Eye (tissue), 1 donor: ENCODE measurements at regions not wholly inside any gene's neighbourhood (a gene's known extent, or its start where the extent isn't known, plus 50 kb on each side); places are given as distances from the start of the nearest gene placed in this dataset.
A peak's percentile ranks its signal among the peaks of the same experiment; 100 is the strongest.

Experiments
- DNase-seq: peaks from one replicate; pipeline ENCODE4 v3.0.0-alpha.2; 2015

GRCh38 chr19:32227561-32228165 lies 117.7 kb upstream of the ZNF507 start:
- no peak for DNase-seq

GRCh38 chr19:32230441-32230840 lies 115.0 kb upstream of the ZNF507 start:
- no peak for DNase-seq

GRCh38 chr19:32231020-32231419 lies 114.4 kb upstream of the ZNF507 start:
- no peak for DNase-seq

- DNase-seq: no peak
Observed at GRCh38 chr19:32231691-32232090, 113.7 kb upstream of the ZNF507 start.

- no peak for DNase-seq
Observed at GRCh38 chr19:32232449-32232848, 113.0 kb upstream of the ZNF507 start.

GRCh38 chr19:32233091-32233490 lies 112.3 kb upstream of the ZNF507 start:
- no peak for DNase-seq

GRCh38 chr19:32233885-32234284 lies 111.5 kb upstream of the ZNF507 start:
- DNase-seq: no peak

- no peak for DNase-seq
Observed at GRCh38 chr19:32234663-32235217, 110.7 kb upstream of the ZNF507 start.

- DNase-seq: no peak
Observed at GRCh38 chr19:32238076-32238475, 107.3 kb upstream of the ZNF507 start.

GRCh38 chr19:32240316-32240715 lies 105.1 kb upstream of the ZNF507 start:
- no peak for DNase-seq

GRCh38 chr19:32241306-32241705 lies 104.1 kb upstream of the ZNF507 start:
- DNase-seq: peak; percentile 62

GRCh38 chr19:32241932-32242710 lies 103.3 kb upstream of the ZNF507 start:
- no peak for DNase-seq

GRCh38 chr19:32246006-32246405 lies 99.4 kb upstream of the ZNF507 start:
- DNase-seq: no peak

- DNase-seq: no peak
Observed at GRCh38 chr19:32251634-32252332, 93.6 kb upstream of the ZNF507 start.

GRCh38 chr19:32252333-32252669 lies 93.1 kb upstream of the ZNF507 start:
- DNase-seq: no peak

GRCh38 chr19:32253683-32254508 lies 91.5 kb upstream of the ZNF507 start:
- DNase-seq: no peak

GRCh38 chr19:32254509-32254890 lies 90.9 kb upstream of the ZNF507 start:
- no peak for DNase-seq

GRCh38 chr19:32255536-32256295 lies 89.7 kb upstream of the ZNF507 start:
- no peak for DNase-seq

GRCh38 chr19:32256341-32256975 lies 89.0 kb upstream of the ZNF507 start:
- no peak for DNase-seq

- DNase-seq: no peak
Observed at GRCh38 chr19:32257326-32258073, 87.9 kb upstream of the ZNF507 start.

GRCh38 chr19:32258167-32258566 lies 87.2 kb upstream of the ZNF507 start:
- DNase-seq: no peak
